RWPE2 (cell line): ENCODE measurements at regions not wholly inside any gene's neighbourhood (a gene's known extent, or its start where the extent isn't known, plus 50 kb on each side); places are given as distances from the start of the nearest gene placed in this dataset.

Experiments used
- ATAC-seq: fragments of 200-7000 bp; cut with Tn5 transposase; 3 replicates; pipeline ENCODE4 v1.9.1; 2021; ENCODE audit warnings: low read depth
- DNase-seq: peaks from one replicate; pipeline ENCODE4 v3.0.0-alpha.2; 2020; ENCODE audit warnings: low spot score
- H3K27ac ChIP-seq: fragments of 450-650 bp; 2 replicates; pipeline ENCODE4 v1.5.1; 2017; ENCODE audit warnings: mild to moderate bottlenecking; ENCODE audit not compliant: poor library complexity, severe bottlenecking
- H3K27me3 ChIP-seq: fragments of 250-450 bp; sonication (Bioruptor Pico); 2 replicates; pipeline ENCODE4 v1.5.1; 2021; ENCODE audit warnings: mild to moderate bottlenecking, moderate library complexity; ENCODE audit not compliant: insufficient read depth, poor library complexity, severe bottlenecking
- H3K36me3 ChIP-seq: fragments of 250-450 bp; sonication (Bioruptor Pico); 2 replicates; pipeline ENCODE4 v1.5.1; 2020; ENCODE audit warnings: low read depth, mild to moderate bottlenecking, moderate library complexity
- H3K4me1 ChIP-seq: fragments of 250-450 bp; sonication (Bioruptor Pico); 2 replicates; pipeline ENCODE4 v1.5.1; 2021; ENCODE audit warnings: mild to moderate bottlenecking, moderate library complexity; ENCODE audit not compliant: insufficient read depth, poor library complexity, severe bottlenecking
- H3K4me3 ChIP-seq: fragments of 250-450 bp; sonication (Bioruptor Pico); 2 replicates; pipeline ENCODE4 v1.5.1; 2021; ENCODE audit warnings: mild to moderate bottlenecking, moderate library complexity; ENCODE audit not compliant: severe bottlenecking
- H3K9me3 ChIP-seq: fragments of 250-450 bp; sonication (Bioruptor Pico); 2 replicates; pipeline ENCODE4 v1.5.1; 2021; ENCODE audit warnings: mild to moderate bottlenecking, moderate library complexity; ENCODE audit not compliant: severe bottlenecking
- TF ChIP-seq, protein P1 (sequence below): fragments of 450-650 bp; IDR thresholded peaks from one replicate; pipeline ENCODE4 v1.5.1; 2017; ENCODE audit warnings: mild to moderate bottlenecking, moderate library complexity; ENCODE audit not compliant: poor library complexity, severe bottlenecking

DNA sequence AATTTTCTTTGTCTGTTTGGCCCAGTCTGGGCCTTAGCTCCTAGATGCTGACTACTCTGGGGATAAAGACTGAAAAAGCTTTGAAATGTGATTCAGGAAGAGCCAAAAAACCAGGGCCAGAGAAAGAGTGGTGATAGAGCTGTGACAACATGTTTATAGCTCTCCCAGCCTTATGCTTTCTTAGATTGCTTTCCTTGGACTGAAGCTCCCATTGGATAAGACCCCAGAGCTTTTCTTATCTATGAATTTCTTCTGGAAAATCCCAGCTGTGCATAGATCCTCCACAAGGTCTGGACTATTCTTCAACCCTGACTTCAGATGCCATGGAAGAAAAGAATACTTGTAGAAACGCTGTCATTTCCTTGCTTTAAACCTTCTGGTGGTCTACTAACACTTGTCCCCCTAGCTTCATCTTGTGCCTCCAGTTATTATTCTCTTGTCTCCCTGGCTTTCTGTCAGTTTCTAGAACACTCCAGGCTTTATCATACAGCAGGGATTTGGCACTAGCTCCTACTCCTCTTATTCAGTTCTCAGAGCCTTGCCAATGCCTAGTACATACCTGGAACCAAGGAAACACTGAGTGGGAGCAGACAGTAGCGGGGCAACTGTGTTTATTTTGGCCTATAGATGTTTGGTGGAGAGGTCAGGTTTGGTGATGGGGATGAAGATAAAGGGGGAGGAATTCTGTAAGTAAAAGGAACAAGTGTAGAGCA, 57.1 kb upstream of the TEX13D start:
- Histone ChIP-seq H3K36me3 (no peaks in the 10 kb centered on the region), H3K9me3 (no peaks in the 10 kb centered on the region), H3K4me1 (no peaks in the 10 kb centered on the region), H3K27me3 (no peaks in the 10 kb centered on the region), H3K4me3 (no peak overlapping the region), H3K27ac (no peak overlapping the region)
- TF ChIP-seq, protein P1, sequence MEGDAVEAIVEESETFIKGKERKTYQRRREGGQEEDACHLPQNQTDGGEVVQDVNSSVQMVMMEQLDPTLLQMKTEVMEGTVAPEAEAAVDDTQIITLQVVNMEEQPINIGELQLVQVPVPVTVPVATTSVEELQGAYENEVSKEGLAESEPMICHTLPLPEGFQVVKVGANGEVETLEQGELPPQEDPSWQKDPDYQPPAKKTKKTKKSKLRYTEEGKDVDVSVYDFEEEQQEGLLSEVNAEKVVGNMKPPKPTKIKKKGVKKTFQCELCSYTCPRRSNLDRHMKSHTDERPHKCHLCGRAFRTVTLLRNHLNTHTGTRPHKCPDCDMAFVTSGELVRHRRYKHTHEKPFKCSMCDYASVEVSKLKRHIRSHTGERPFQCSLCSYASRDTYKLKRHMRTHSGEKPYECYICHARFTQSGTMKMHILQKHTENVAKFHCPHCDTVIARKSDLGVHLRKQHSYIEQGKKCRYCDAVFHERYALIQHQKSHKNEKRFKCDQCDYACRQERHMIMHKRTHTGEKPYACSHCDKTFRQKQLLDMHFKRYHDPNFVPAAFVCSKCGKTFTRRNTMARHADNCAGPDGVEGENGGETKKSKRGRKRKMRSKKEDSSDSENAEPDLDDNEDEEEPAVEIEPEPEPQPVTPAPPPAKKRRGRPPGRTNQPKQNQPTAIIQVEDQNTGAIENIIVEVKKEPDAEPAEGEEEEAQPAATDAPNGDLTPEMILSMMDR, result no peak
- DNase-seq, result no peak
- no peak for ATAC-seq

DNA sequence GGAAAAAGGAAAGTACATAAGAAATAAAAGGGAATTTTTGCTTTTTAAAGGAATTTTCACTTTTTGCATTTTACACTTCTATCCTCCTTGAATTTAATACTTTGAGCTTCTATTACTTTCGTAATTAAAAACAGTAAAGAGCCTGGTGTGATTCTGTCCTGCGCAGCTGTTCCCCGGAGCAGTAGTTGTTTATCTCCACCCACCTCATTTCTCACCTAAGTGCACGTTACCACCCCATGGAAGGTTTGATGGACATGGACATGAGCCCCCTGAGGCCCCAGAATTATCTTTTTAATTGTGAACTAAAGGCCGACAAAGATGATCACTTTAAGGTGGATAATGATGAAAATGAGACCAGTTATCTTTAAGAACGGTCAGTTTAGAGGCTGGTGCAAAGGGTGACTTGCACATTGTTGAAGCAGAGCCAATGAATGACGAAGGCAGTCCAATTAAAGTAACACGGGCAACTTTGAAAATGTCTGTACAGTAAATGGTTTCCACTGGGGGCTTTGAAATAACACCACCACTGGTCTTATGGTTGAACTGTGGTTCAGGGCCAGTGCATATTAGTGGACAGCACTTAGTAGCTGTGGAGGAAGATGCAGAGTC, 52.1 kb upstream of the TEX13D start:
- Histone ChIP-seq H3K9me3 (no peaks in the 10 kb centered on the region), H3K36me3 (no peaks in the 10 kb centered on the region), H3K27ac (no peak overlapping the region), H3K27me3 (no peaks in the 10 kb centered on the region), H3K4me3 (no peak overlapping the region), H3K4me1 (no peaks in the 10 kb centered on the region)
- ATAC-seq (no peak), DNase-seq (no peak)
- TF ChIP-seq, protein P1, result no peak

DNA sequence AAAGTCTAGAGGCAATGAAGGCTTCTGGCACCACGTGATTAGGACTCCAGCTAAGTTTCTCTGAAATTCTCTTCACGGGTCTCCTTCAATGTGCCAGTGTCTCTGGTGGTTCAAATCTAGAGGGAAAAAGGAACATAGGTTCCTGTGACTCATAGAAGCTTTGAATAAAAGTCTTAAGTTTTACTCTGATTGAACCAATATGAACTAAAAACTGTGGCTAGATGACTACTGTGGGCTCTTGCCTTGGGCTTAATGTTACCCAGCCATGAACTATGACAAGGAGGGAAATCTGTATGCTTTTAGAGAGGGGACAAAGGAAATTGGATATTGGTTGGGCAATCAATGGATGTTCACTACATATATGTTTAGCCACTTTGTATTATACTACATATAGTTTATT, 49.9 kb upstream of the TEX13D start:
- TF ChIP-seq, protein P1, result no peak
- Histone ChIP-seq H3K27ac (no peak overlapping the region), H3K4me1 (no peaks in the 10 kb centered on the region), H3K36me3 (no peaks in the 10 kb centered on the region), H3K9me3 (no peaks in the 10 kb centered on the region), H3K4me3 (no peak overlapping the region), H3K27me3 (no peaks in the 10 kb centered on the region)
- DNase-seq (no peak), ATAC-seq (no peak)
